HEK293T (cell line): ENCODE measurements at regions not wholly inside any gene's neighbourhood (a gene's known extent, or its start where the extent isn't known, plus 50 kb on each side); places are given as distances from the start of the nearest gene placed in this dataset.

Experiments
- CTCF ChIA-PET: fragments of 350-600 bp; formaldehyde crosslinking; extraction: SDS; loops from one replicate; lab custom pipeline; 2021; ENCODE audit warnings: antibody characterized with exemption, inconsistent platforms; lab: Yijun Ruan, JAX
- POLR2A ChIA-PET: fragments of 350-600 bp; formaldehyde crosslinking; extraction: SDS; loops from one replicate; lab custom pipeline; 2020; ENCODE audit warnings: antibody characterized with exemption, inconsistent platforms; lab: Yijun Ruan, JAX
- DNase-seq: peaks from one replicate; pipeline ENCODE4 v3.0.0; 2012; ENCODE audit warnings: mixed read lengths; ENCODE audit errors: extremely low spot score
- ARNT ChIP-seq: fragments of 450-650 bp; IDR thresholded peaks from 2 replicates; pipeline ENCODE4 v1.6.1; 2017; ENCODE audit warnings: mild to moderate bottlenecking
- BHLHE40 ChIP-seq: fragments of 450-650 bp; IDR thresholded peaks from 2 replicates; pipeline ENCODE4 v1.6.1; 2016; ENCODE audit warnings: mild to moderate bottlenecking, moderate library complexity, borderline replicate concordance
- CTBP1 ChIP-seq: fragments of 450-650 bp; IDR thresholded peaks from 2 replicates; pipeline ENCODE4 v1.6.1; 2016; ENCODE audit warnings: borderline replicate concordance
- ELF4 ChIP-seq: fragments of 450-650 bp; IDR thresholded peaks from 2 replicates; pipeline ENCODE4 v1.6.1; 2017; ENCODE audit warnings: antibody characterized with exemption
- FOXA1 ChIP-seq: fragments of 450-650 bp; IDR thresholded peaks from 2 replicates; pipeline ENCODE4 v1.6.1; 2016; ENCODE audit warnings: mild to moderate bottlenecking
- FOXK2 ChIP-seq: fragments of 450-650 bp; IDR thresholded peaks from 2 replicates; pipeline ENCODE4 v1.6.1; 2016; ENCODE audit warnings: mild to moderate bottlenecking
- FOXM1 ChIP-seq: fragments of 450-650 bp; IDR thresholded peaks from 2 replicates; pipeline ENCODE4 v1.6.1; 2017; ENCODE audit warnings: mild to moderate bottlenecking, borderline replicate concordance
- HDGF ChIP-seq: fragments of 450-650 bp; IDR thresholded peaks from 2 replicates; pipeline ENCODE4 v1.6.1; 2017; ENCODE audit warnings: antibody characterized with exemption, borderline replicate concordance
- L3MBTL2 ChIP-seq: fragments of 450-650 bp; conservative IDR thresholded peaks from 2 replicates; pipeline ENCODE4 v1.6.1; 2016; ENCODE audit warnings: mild to moderate bottlenecking
- LEF1 ChIP-seq: fragments of 450-650 bp; IDR thresholded peaks from 2 replicates; pipeline ENCODE4 v1.6.1; 2017; ENCODE audit warnings: mild to moderate bottlenecking, borderline replicate concordance
- NFRKB ChIP-seq: fragments of 450-650 bp; IDR thresholded peaks from 2 replicates; pipeline ENCODE4 v1.6.1; 2016; ENCODE audit warnings: mild to moderate bottlenecking, moderate library complexity
- SP1 ChIP-seq: fragments of 450-650 bp; IDR thresholded peaks from 2 replicates; pipeline ENCODE4 v1.6.1; 2017
- SUZ12 ChIP-seq: fragments of 450-650 bp; IDR thresholded peaks from 2 replicates; pipeline ENCODE4 v1.6.1; 2016; ENCODE audit warnings: mild to moderate bottlenecking
- TARDBP ChIP-seq: fragments of 450-650 bp; IDR thresholded peaks from 2 replicates; pipeline ENCODE4 v1.6.1; 2016
- ZNF384 ChIP-seq: fragments of 450-650 bp; IDR thresholded peaks from 2 replicates; pipeline ENCODE4 v1.6.1; 2016
- TF ChIP-seq, protein P1 (sequence below): fragments of 450-650 bp; IDR thresholded peaks from 2 replicates; pipeline ENCODE4 v1.6.1; 2016

DNA sequence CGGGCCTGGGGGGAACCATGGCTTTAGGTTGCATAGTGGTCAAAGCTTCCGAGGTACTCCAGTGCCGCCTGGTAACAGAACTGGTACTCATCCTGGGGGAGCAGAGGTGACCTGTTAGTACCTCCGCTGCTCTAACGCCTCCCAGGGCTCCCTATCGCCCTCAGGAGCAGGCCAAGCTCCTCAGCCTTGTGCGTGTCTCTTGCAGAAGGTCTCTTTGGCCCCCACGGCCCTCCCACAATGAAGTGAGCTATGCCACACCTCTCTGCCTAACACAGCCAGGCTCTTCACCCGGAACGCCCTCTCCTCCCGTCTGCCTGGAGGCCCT is 133.9 kb downstream of the PTPRS start:
- TF ChIP-seq SUZ12 (no peak), FOXK2 (no peak), FOXM1 (no peak), SP1 (no peak), NFRKB (no peak), TARDBP (no peak), HDGF (no peak), ELF4 (no peak), ARNT (no peak), BHLHE40 (no peak)
- CTCF ChIA-PET: no interaction called here

DNA sequence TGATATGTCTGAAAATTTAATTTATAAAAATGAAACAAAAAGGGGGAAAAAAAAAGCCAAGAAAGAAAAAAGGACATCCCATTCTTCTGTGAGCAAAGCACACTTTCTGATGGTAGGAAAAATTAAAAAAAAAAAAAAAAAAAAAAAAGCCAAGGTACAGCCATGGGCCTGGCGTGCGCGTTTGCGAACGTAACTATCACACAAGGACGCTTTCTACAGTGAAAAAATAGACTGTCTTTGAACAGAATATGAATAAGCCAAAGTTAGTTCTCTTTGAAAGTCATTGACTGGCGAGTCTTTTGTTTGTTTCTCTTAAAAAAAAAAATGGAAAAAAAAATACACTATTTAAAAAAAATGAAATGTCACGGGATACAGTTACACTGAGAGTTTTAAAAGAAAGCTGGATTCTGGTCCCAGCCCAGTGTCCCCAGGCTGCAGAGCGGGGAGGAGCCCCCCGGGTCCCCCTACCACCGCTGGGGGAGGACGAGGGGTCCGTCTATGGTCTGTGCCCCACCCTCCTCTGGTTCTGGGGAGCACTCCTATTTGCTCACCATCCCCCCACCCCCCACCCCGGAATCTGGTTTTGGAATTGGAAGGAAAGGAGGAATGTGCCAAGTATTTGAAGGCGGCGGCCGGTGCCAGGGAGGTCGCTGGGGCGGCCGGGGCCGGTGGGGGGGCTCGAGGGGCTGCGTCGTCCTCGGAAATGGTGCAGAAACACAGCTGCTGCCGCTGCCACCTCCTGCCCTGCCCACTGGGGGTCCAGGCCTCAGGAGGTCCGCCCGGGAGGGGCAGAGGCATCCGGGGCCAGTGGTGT is 134.5 kb downstream of the PTPRS start:
- ChIA-PET POLR2A (no interaction called here), CTCF (no interaction called here)
- no peak for DNase-seq
- TF ChIP-seq LEF1 (no peak), HDGF (no peak), SUZ12 (no peak), NFRKB (no peak), TARDBP (no peak), ZNF384 (no peak), BHLHE40 (no peak), L3MBTL2 (no peak), FOXK2 (no peak), ARNT (no peak), SP1 (no peak), FOXA1 (no peak), FOXM1 (no peak)
- TF ChIP-seq, protein P1, sequence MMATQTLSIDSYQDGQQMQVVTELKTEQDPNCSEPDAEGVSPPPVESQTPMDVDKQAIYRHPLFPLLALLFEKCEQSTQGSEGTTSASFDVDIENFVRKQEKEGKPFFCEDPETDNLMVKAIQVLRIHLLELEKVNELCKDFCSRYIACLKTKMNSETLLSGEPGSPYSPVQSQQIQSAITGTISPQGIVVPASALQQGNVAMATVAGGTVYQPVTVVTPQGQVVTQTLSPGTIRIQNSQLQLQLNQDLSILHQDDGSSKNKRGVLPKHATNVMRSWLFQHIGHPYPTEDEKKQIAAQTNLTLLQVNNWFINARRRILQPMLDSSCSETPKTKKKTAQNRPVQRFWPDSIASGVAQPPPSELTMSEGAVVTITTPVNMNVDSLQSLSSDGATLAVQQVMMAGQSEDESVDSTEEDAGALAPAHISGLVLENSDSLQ: no peak

More for the DNA sequence above, 133.9 kb downstream of the PTPRS start:
- POLR2A ChIA-PET: no interaction called here
- DNase-seq: no peak

DNA sequence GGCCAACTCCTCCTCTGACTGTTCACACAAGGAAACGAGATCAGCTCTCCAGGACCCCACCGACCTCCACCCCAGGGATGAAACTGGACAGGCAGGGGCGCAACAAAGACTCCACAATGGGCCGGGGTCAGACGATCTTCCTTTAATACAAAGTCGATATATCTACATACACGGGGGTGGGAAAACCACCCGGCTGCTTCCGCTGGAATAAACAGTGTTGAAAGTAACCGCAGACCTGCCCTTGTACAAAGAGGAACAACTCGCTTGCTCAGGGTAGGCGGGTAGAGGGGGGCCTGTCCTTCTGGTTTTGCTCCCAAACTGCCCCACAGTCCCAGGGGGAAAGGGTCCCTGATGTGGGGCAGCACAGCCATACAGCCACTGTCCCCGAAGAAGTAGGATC is 135.2 kb downstream of the PTPRS start:
- ChIA-PET POLR2A (no interaction called here), CTCF (no interaction called here)
- TF ChIP-seq ARNT: no peak
- no peak for TF ChIP-seq SUZ12
- TF ChIP-seq BHLHE40: no peak
- no peak for TF ChIP-seq CTBP1
- TF ChIP-seq HDGF: no peak
- TF ChIP-seq LEF1: no peak
- TF ChIP-seq, protein P1: no peak
- no peak for TF ChIP-seq FOXM1
- TF ChIP-seq TARDBP: no peak
- no peak for DNase-seq

DNA sequence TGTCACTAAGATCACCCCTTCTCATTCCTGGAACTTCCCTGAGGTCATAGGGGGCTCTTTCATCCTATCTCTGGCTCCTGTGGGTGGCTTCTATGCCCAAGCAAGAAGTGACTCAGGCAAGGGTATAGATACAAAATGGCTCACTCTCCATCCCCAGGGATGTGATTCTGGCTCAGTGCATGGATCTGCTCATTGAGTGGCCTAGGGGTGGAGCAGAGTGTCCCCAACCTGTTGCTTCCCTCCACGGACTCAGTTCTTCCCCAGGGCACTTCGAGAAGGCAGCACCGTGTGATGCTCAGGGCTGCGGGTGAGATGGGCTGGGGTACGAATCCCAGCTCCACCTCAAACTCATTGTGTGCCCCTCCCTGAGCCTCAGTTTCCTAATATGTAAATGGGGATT is 136.4 kb downstream of the PTPRS start:
- TF ChIP-seq SP1 (no peak), LEF1 (no peak), CTBP1 (no peak), NFRKB (no peak), BHLHE40 (no peak), ARNT (no peak), SUZ12 (no peak), ELF4 (no peak), FOXA1 (no peak)
- no peak for DNase-seq
- POLR2A ChIA-PET: no interaction called here
- CTCF ChIA-PET: no interaction called here
